ENCODE measurements at regions not wholly inside any gene's neighbourhood (a gene's known extent, or its start where the extent isn't known, plus 50 kb on each side); places are given as distances from the start of the nearest gene placed in this dataset.

- TF ChIP-seq FOXA2 (IDR thresholded peaks at IDR 0.05) (no peak), RAD21 (IDR thresholded peaks at IDR 0.05) (no peak), EGR1 (IDR thresholded peaks at IDR 0.05; ENCODE audit: low read depth in 2 of 2) (no peak), ZBTB33 (IDR thresholded peaks at IDR 0.05) (no peak), HNF4G (IDR thresholded peaks at IDR 0.05) (no peak), SP1 (IDR thresholded peaks at IDR 0.05) (no peak), CTCF (IDR thresholded peaks at IDR 0.05; ENCODE audit: low read depth, low read length, missing input control) (no peak), MAX (IDR thresholded peaks at IDR 0.05) (no peak), JUND (IDR thresholded peaks at IDR 0.05) (no peak), HNF4A (conservative IDR thresholded peaks at IDR 0.05) (no peak), REST (IDR thresholded peaks at IDR 0.05) (no peak), RXRA (IDR thresholded peaks at IDR 0.05) (no peak), TAF1 (conservative IDR thresholded peaks at IDR 0.05) (no peak), YY1 (IDR thresholded peaks at IDR 0.05) (no peak), ATF3 (IDR thresholded peaks at IDR 0.05) (no peak), FOXA1 (IDR thresholded peaks at IDR 0.05) (no peak), GABPA (IDR thresholded peaks at IDR 0.05 in 1 of 2, conservative IDR thresholded peaks at IDR 0.05 in 1 of 2) (no peak), NR2F2 (IDR thresholded peaks at IDR 0.05) (no peak)
- no peaks in the 10 kb centered on the region for H3K36me3 ChIP-seq (ENCODE audit: control insufficient read depth in 4 of 4, insufficient read depth in 3 of 4, low read depth in 1 of 4, low read length in 3 of 4)
- H3K4me3 ChIP-seq (ENCODE audit: low read depth in 1 of 3, low read length in 3 of 3), result no peak overlapping the region
- H3K27me3 ChIP-seq (ENCODE audit: control insufficient read depth in 4 of 4, insufficient read depth in 4 of 4, low read length in 3 of 4), result no peaks in the 10 kb centered on the region
- no peak overlapping the region for H3K9ac ChIP-seq (ENCODE audit: low read depth in 1 of 2, low read length in 2 of 2)
- no peaks in the 10 kb centered on the region for H3K9me3 ChIP-seq (ENCODE audit: control insufficient read depth in 4 of 4, low read length in 3 of 4)
- no peak for DNase-seq (ENCODE audit: low spot score)
- no peaks in the 10 kb centered on the region for H3K4me1 ChIP-seq (ENCODE audit: control insufficient read depth in 4 of 4, insufficient read depth in 4 of 4, low read length in 3 of 4)
- no peak overlapping the region for H3K27ac ChIP-seq (ENCODE audit: low read depth in 1 of 2, low read length in 2 of 2)
These were observed 205.3 kb downstream of the DEPDC1B start for GRCh38 chr5:60494635-60495034.

- Histone ChIP-seq H3K4me3 (ENCODE audit: low read depth in 1 of 3, low read length in 3 of 3) (no peak overlapping the region), H3K27ac (ENCODE audit: low read depth in 1 of 2, low read length in 2 of 2) (no peak overlapping the region), H3K9ac (ENCODE audit: low read depth in 1 of 2, low read length in 2 of 2) (no peak overlapping the region), H3K36me3 (ENCODE audit: control insufficient read depth in 4 of 4, insufficient read depth in 3 of 4, low read depth in 1 of 4, low read length in 3 of 4) (no peaks in the 10 kb centered on the region), H3K4me1 (ENCODE audit: control insufficient read depth in 4 of 4, insufficient read depth in 4 of 4, low read length in 3 of 4) (no peaks in the 10 kb centered on the region), H3K27me3 (ENCODE audit: control insufficient read depth in 4 of 4, insufficient read depth in 4 of 4, low read length in 3 of 4) (no peaks in the 10 kb centered on the region), H3K9me3 (ENCODE audit: control insufficient read depth in 4 of 4, low read length in 3 of 4) (no peaks in the 10 kb centered on the region)
- WGBS, result 82% methylated on average over 3 of the region's 3 CpGs
- TF ChIP-seq NR2F2 (IDR thresholded peaks at IDR 0.05) (no peak), CTCF (IDR thresholded peaks at IDR 0.05; ENCODE audit: low read depth, low read length, missing input control) (no peak), HNF4G (IDR thresholded peaks at IDR 0.05) (no peak), RXRA (IDR thresholded peaks at IDR 0.05) (no peak), YY1 (IDR thresholded peaks at IDR 0.05) (no peak), MAX (IDR thresholded peaks at IDR 0.05) (no peak), SP1 (IDR thresholded peaks at IDR 0.05) (no peak), ZBTB33 (IDR thresholded peaks at IDR 0.05) (no peak), RAD21 (IDR thresholded peaks at IDR 0.05) (no peak)
- no peak for DNase-seq (ENCODE audit: low spot score)
These were observed 205.8 kb downstream of the DEPDC1B start for GRCh38 chr5:60494144-60494543.

All from liver (tissue), 8 donors.